ENCODE measurements at regions not wholly inside any gene's neighbourhood (a gene's known extent, or its start where the extent isn't known, plus 50 kb on each side); places are given as distances from the start of the nearest gene placed in this dataset.
"Not testable (repeated sequence)": the region's sequence is repeated elsewhere in the genome, so short reads cannot be mapped to it uniquely, and the experiment has no call there.

DNA sequence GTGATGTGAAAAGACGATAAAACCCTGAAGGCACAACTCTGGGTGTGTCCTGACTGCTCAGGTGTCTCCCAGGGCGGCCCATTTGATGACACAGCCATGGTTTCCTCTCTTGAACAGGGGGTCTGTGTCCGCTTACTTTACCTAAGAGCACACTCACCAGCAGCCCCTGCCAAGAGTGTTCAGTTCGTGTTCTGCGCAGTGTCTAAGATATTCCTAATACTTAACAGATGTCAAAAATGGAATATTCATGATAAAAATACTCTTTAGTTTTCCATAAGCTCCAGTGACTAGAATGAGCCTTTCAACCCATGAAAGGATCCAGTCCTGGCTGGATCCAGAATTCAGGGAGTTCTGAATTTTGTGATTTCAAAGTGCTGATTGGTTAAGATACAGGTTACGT, 492.4 kb downstream of the TNS3 start:
- no peak for DNase-seq (ENCODE audit: low read depth in 2 of 2)

GRCh38 chr7:47089068-47089417, 492.9 kb downstream of the TNS3 start:
- DNase-seq (ENCODE audit: low read depth in 2 of 2) = no peak

- DNase-seq (ENCODE audit: low read depth in 2 of 2) = peak in 1 of 2 experiments; percentile 38
Observed at GRCh38 chr7:47088329-47089067, 493.4 kb downstream of the TNS3 start.

DNA sequence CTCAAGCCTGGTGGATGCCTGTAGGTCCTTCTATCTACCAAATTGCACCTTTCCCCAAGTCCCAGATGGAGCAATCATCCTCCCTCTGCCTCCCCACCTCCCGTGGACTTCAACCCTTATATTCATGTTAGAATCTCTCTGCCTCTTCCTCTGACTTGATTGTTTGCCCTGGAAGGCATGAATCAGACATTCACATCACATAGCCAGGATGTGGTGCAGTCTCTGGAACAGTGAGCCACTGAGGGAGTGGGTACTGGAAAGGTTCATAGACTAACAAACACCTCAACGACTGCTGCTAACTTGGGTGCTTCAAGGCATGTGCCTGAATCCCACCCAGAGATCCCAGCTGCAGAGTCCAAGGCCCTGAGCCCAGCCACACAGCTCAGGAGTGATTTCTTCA, 494.0 kb downstream of the TNS3 start:
- no peak for DNase-seq (ENCODE audit: low read depth in 2 of 2)

GRCh38 chr7:47085491-47086275, 496.2 kb downstream of the TNS3 start:
- DNase-seq (ENCODE audit: low read depth in 2 of 2) = no peak

GRCh38 chr7:47083476-47084250, 498.2 kb downstream of the TNS3 start:
- DNase-seq (ENCODE audit: low read depth in 2 of 2) = no peak

GRCh38 chr7:47080816-47081215, 501.1 kb downstream of the TNS3 start:
- DNase-seq (ENCODE audit: low read depth in 2 of 2) = no peak

- DNase-seq (ENCODE audit: low read depth in 2 of 2) = no peak
Observed at GRCh38 chr7:47078241-47078640, 503.7 kb downstream of the TNS3 start.

- no peak for DNase-seq (ENCODE audit: low read depth in 2 of 2)
Observed at GRCh38 chr7:47074702-47075153, 507.2 kb downstream of the TNS3 start.

GRCh38 chr7:47073284-47073683, 508.6 kb downstream of the TNS3 start:
- no peak for DNase-seq (ENCODE audit: low read depth in 2 of 2)

DNA sequence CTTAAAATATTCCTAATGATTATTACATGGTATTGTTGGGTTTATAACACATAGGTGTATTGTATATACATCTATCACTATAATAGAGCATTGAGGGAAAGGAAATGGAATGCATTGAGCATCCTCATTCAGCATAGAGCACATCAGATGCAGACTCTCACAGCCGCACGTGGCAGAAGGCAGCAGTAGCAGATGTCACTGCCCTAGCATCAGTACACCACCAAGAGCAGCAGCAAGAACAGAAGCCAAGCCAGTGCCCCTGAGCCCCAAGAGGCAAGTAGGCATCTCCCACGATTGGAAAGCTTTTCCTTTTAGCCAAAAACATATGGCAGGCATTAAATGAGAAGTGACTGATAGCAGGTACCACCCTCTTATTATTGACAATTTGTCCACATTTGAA, 510.0 kb downstream of the TNS3 start:
- DNase-seq (ENCODE audit: low read depth in 2 of 2) = no peak

DNA sequence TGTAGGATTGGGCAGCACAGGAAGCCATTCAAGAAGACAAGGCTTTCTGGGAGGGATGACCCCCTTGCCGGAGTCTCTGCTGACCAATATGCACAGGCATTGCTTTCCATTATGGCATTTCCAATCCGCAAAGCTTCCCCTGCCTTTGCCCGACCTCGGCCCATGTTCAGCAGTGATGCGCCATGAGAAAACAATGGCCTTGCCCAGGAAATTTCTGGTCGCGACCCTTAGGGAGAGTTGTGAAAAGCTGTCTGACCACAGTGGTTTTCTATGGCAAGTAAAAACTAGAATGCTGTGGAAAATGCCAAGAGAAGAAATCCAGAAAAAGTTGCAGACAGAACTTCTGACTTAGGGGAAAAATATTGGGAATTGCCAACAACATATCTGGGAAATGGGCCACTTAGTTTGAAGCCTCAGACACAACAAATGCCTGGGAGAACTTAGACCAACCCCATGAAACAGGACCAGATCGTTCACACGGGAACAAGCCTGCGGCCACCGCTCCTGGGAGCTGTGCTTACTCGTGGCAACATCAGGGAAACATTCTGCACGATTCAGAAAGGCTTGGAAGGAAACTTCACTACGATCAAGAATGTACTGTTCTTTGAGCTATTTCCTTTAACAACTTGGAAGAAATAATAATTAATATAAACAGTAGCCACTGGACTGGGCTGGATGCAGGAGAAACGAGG, 512.4 kb downstream of the TNS3 start:
- no peak for DNase-seq (ENCODE audit: low read depth in 2 of 2)

- DNase-seq (ENCODE audit: low read depth in 2 of 2) = no peak
Observed at GRCh38 chr7:47066976-47067614, 514.8 kb downstream of the TNS3 start.

DNA sequence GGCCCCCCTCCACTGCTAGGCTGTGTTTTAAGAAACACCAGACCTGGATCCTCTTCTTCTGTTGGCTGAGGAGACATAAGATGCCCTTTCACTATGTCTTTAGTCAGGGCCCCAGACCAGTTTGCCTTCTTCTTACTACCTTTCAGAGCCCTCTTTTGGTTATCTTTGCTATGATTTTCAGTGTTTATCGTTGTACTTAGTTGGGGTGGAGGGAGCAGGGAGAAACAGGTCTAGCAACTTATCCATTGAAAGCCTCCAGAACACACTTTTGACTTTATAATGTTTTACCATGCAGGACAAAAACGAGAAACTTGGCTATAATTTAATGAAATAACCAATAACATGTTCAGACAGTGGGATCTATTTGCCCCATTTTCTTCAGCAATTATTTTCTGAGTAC, 525.2 kb downstream of the TNS3 start:
- no peak for DNase-seq (ENCODE audit: low read depth in 2 of 2)

DNA sequence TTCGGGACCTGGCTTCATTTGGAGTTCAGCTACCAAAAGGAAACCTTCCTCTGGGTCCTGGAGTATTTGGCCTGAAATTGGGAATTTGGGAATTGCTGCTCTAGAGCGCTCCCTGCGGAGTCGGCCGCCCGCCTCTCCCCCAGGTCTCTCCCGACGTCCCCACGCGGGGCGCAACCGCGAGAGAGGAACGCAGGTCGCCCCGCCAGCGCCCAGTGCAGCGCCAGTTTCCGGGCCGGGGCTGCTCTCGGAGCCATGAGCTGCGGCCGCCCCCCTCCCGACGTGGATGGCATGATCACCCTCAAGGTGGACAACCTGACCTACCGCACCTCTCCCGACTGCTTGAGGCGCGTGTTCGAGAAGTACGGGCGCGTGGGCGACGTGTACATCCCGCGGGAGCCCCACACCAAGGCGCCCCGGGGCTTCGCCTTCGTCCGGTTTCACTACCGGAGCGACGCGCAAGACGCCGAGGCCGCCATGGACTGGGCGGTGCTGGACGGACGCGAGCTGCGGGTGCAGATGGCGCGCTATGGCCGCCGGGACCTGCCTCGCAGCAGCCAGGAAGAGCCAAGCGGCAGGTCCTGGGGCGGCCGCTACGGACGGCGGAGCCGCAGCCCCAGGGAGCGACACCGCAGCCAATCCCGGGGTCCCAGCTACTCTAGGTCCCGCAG, 529.2 kb downstream of the TNS3 start:
- not testable (repeated sequence) for DNase-seq (ENCODE audit: low read depth in 2 of 2)

GRCh38 chr7:47049234-47049774, 532.6 kb downstream of the TNS3 start:
- DNase-seq (ENCODE audit: low read depth in 2 of 2) = no peak

DNA sequence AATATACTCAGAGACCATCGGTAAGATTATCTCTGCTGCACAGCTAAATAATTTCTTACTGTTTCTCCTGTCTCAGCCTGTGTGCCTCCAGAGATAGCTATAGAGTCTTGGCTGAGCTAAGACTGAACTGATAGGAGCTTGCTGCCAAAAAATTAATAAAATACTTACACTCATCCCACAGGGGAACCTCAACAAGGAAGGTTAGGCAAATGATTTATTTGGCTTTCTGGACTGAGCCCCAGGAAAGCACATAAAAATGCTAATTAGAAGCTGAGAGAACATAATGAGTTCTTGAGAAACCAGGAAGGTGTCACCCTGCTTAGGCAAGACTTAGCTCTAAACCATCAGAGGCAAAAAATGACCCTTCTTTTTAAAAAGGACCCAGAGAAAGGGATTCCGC, 534.5 kb downstream of the TNS3 start:
- peak; percentile 39 to 45 for DNase-seq (ENCODE audit: low read depth in 2 of 2)

- no peak for DNase-seq (ENCODE audit: low read depth in 2 of 2)
Observed at GRCh38 chr7:47046949-47047348, 535.0 kb downstream of the TNS3 start.

DNA sequence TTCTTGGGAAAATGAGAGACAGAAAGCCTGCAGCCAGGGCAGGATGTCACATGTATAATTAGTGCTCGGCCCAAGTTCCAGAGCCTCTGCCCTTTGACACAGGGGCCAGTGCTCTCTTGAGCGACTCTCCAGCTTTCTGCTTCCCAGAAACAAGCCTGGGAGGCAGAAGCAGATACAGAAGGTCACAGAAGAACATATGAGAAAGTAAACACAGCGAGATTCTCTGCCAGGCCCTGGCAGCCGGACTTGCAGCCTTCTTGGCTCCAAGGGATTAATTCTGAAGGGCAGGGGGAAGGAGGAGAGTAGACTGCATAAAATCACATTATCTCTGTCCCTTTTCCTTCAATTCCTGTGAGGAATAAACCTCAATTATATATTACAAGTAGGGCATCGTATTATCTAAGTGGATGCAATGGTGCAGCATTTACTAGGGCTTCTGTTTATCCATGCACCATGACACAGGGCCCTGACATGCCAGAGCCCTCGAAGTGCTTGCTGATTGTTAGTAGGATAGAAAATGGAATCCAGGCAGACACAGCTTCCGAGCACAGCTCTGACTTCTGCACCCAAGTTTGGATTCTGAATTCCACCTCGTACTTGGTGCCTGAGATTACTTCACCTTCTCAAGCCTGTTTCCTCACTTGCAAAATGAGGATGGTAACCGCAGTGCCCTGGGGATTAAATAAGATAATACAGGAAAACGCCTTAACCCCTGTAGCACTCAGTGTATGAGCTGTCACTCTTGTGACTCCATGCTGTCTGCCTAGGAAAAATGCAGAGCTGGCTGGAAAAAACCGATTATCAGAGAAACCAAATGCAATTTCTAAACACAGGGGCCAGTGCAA, 536.5 kb downstream of the TNS3 start:
- peak in 1 of 2 experiments; percentile 22 for DNase-seq (ENCODE audit: low read depth in 2 of 2)

- DNase-seq (ENCODE audit: low read depth in 2 of 2) = no peak
Observed at GRCh38 chr7:47044625-47045024, 537.3 kb downstream of the TNS3 start.
